OCI-M1 (cell line): ENCODE measurements at regions not wholly inside any gene's neighbourhood (a gene's known extent, or its start where the extent isn't known, plus 50 kb on each side); places are given as distances from the start of the nearest gene placed in this dataset.
A peak's percentile ranks its signal among the peaks of the same experiment; 100 is the strongest.
"Not testable (repeated sequence)": the region's sequence is repeated elsewhere in the genome, so short reads cannot be mapped to it uniquely, and the experiment has no call there.

ENCODE experiments used
- DNase-seq: peaks from one replicate; lab custom pipeline; 2025; lab: John Stamatoyannopoulos, UW

GRCh38 chr5:53160895-53161294 is 51.3 kb upstream of the MOCS2 start:
- no peak for DNase-seq

DNA sequence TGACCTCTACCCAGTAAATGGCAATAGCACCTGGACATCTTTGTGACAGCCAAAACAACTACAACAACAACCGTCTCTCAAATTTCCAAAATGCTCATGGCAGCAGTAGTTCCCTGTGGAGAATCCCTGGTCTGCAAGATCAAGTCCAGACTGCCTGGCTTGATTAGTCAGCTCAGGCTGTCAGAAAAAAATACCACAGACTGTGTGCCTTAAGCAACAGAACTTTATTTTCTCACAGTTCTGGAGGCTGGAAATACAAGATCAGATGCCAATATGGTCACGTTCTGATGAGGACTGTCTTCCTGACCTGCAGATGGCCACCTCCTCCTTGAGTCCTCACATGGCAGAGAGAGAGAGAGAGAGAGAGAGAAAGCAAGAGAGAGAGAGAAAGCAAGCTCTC is 52.3 kb upstream of the MOCS2 start:
- no peak for DNase-seq

- DNase-seq, result no peak
Measured at GRCh38 chr5:53164478-53165165, 55.1 kb upstream of the MOCS2 start.

GRCh38 chr5:53165431-53166182 is 56.0 kb upstream of the MOCS2 start:
- no peak for DNase-seq

DNA sequence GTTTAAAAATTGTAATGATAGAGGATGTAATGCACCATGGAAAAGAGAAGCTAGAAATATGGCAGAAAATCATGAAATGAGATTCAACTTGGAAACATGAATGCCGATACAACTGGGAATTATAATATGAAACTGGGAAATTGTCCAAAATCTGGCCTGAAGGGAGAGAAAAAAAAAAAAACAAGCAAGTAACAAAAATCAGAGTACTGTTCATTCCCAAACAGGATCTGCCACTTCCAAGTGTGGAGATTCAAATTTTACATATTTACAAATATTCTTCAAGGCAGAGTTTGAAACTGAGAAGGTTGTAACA is 56.6 kb upstream of the MOCS2 start:
- no peak for DNase-seq

DNA sequence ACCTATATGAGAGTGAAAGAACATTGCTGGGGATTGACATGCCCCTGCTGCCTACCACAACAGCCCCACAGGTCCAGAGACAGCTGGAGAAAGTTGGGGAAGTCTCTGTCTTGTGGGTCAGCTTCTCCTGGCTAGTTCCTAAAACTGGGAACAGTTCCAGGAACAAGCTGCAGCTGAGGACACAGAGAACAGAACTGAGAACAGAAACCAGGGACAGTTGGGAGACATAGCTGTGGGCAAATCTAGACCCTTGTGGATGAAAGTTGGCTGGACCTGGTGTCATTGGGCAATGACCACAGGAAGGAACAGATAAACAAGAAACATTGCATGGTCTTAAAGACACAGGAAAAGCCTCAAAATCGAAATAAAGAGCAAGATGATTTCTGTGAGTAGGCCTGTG is 58.3 kb upstream of the MOCS2 start:
- no peak for DNase-seq

DNA sequence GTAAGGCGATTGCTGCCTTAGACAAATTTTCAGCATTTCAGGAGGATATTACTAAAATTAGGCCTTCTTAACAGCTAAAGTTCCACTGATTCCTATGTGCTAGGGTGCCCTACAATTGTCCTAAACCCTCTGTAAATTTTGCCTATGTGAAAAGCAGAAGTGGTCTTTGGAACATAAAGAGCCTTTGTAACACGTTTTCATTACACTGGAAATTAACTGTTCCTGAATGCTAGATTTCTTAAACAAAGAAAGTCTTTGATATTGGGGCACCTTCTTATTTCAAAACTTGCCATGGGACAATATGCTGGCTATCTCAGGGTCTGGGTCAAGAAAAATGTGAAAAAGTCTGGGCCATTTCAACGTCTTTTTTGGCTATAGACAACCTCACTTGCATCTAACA is 60.4 kb upstream of the MOCS2 start:
- peak; percentile 9 for DNase-seq

DNA sequence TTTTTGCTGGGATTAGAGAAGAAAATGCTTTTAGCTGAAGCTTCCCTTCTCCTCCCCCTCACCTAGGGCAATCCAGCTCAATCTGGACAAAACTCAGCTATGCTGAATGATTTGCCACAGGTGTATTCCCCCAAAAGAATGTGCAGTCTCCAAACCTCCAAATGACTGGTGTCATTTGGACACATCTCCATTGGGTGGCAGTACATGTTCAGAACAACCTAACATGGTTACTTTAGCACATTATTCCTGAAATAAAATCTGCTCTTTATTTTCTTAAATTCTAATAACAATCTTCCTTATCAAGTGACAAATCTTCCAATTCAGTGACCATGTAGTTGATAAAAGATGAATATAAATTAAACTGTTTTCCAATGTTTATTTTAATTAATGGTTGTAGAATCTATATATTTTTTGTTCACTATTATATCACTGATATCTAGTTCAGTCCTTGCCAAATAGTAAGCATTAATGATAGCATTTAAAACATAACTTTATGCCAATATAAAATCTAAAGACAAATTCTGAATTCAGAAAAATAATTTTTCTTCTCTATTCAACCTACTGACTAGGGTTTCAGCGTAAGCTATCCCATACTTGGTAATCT is 61.3 kb upstream of the MOCS2 start:
- peak; percentile 59 for DNase-seq

DNA sequence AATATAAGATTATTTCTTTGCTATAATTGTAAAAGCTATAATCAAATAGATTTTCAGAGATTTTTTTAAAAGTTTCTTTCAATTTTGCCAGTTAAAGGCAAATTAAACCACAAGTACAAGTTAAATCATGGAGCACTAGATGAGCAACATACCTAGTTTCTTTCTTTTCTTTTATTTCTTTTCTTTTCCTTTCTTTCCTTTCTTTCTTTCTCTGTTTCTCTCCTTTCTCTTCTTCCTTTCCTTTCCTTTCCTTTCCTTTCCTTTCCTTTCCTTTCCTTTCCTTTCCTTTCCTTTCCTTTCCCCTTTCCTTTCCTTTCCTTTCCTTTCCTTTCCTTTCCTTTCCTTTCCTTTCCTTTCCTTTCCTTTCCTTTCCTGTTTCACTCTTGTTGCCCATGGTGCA is 62.5 kb upstream of the MOCS2 start:
- not testable (repeated sequence) for DNase-seq

DNA sequence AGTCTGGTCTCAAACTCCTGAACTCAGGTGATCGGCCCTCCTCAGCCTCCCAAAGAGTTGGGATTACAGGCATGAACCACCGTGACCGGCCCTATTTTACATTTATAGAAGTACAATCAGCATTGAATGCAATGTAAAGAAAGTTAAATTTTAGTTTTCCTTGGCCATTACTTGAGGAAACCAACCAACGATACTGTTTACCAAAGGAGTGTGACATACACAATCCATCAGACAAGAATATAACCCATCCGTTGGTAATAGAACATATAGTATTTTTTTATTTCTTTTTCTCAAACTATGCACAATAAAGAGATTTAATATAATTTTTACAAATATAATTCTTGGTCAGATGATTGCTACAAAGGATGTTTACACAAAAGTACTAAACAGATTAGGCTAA is 63.1 kb upstream of the MOCS2 start:
- DNase-seq, result no peak

- DNase-seq, result no peak
Measured at GRCh38 chr5:53173083-53173482, 63.5 kb upstream of the MOCS2 start.

- no peak for DNase-seq
Measured at GRCh38 chr5:53178830-53179229, 69.3 kb upstream of the MOCS2 start.

DNA sequence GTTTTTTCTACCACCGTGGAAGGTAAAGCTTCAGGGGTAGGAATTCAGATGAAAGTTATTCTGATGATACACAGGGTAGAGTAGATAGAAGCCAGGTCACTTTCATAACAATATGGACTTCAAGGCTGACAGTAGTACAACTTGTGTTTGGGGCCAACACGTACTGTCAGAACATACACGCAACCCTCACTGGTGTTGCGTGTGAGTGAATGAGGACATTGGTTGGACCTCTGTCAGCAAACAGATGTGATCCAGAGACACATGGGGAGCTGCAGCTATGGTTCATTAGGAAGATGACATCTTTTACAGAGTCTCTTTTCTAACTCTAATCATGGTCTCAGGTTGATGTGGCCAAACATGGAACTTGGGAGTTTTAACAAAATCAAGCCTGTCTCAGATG is 70.1 kb upstream of the MOCS2 start:
- no peak for DNase-seq

DNA sequence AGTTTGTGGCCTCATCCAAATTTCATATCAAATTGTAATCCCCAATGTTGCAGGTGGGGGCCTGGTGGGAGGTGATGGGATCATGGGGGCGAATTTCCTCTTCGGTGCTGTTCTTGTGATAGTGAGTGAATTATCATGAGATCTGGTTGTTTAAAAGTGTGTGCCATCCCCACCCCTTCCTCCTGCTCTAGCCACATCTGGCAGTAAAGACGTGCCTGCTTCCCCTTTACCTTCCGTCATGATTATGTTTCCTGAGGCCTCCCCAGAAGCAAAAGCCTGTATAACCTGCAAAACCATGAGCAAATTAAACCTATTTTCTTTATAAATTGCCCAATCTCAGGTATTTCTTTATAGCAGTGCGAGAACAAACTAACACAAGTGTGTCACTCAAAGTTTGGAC is 71.0 kb upstream of the MOCS2 start:
- DNase-seq, result no peak

DNA sequence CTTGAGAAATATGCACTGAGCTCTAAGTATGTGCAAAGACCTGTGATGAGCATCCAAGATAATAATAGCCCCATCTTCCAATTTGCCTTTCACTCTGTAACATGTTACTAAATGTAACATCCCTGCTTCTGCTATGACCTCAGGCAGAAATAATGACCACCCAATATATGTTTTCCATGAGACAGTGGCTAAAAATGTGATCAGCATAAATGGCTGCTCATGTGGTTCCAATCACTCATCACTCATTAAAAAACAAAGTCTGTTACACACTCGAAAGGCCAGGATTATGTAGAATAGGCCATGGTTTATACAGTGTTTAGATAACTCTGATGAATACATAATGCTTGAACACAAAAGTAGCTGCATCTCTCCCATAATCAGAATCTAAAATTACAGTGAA is 71.4 kb upstream of the MOCS2 start:
- no peak for DNase-seq

DNA sequence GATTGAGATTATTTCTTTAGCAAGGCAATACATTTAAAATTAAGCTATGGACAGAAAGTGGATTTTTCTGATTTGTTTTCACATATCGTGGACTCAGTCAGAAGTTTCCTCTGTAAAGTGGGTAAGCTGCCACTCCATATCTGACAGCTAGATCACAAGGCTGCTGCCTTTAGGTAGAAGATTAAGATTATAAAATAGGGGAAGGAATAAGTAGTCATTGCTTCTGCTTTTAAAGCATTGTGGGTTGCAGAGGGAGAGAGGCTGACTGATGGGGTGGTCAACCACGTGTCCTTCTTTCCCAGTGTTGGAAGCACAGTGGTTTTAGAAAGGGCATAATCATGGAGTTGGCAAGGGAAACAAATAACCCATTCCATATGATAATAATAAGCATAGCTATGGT is 74.3 kb upstream of the MOCS2 start:
- DNase-seq, result peak; percentile 23

DNA sequence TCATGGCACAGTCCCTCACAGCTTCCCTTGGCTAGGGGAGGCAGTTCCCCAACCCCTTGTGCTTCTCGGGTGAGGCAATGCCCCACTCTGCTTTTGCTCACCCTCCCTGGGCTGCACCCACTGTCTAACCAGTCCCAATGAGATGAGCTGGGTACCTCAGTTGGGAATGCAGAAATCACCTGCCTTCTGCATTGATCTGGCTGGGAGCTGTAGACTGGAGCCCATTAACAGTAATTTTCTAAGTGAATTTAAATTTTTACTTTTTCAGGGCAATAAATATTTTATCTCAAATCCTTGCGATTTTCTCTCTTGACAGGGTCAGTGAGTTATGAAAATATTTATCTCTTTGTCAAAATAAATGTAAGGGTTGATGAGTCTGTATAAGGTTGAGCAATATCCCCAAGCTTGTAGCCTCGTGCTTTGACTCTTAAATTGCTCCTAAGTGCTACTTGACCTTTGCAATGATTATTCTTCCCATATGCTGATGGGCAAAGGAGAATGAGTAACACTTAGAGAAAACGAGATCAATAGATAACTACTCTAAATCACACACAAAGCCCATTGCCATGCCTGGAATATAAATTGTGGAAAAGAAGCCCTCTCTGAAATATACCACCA is 82.1 kb upstream of the MOCS2 start:
- DNase-seq, result no peak

DNA sequence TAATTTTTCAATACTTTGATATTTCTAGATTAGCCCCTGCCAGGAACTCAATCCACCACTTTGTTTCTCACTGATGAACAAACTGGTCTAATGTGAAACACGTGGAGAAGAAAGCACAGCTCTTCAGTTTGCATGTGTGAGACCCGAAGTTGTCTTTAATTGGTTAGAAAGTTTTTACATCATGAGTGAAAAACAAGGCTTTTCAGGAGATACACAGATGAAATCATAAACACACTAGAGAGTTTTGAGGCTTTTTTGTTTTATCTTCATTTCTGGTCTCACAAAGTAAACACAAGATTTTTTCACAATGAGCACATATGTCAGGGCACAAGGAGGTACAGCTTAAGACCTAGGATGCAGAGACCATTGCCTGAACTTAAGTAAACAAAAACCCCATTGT is 84.5 kb upstream of the MOCS2 start:
- DNase-seq, result no peak

DNA sequence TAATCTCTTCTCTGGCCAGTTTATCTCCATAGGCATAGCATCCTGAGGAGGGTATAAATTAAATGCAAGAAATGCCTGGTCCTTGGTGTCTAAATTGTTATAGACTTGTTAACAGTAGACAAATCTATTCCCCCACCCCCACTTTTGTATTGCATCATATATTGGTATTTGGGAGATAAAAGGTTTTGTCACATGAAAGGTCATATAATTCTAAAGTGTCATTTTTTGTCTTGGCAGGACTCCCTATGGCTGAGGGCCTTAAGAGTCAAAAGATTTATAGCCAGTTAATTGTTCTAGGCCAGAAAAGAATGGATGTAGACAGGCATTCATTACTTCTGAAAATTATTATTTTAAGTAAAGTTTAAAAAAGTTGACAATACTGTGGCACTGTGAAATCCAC is 90.3 kb upstream of the MOCS2 start:
- peak; percentile 21 for DNase-seq

DNA sequence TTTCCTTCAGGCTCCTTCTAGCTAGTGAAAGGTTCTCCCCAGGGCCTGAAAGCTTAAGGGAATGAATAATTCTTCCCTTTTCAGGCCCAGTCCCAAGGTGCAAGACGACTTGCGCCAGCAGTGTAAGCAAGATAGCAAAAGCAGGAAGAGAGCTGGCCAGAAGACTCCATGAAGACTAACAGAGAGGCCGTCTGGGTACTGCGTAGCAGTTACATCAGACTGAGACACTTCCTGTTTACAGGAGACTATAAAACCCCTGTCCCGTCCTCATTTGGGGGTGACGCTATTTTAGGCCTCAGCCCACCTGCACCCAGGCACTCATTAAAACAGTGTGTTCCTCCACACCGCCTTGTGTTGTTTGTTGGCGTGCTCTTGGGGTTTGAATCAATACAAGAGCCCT is 90.7 kb upstream of the MOCS2 start:
- DNase-seq, result peak; percentile 21

DNA sequence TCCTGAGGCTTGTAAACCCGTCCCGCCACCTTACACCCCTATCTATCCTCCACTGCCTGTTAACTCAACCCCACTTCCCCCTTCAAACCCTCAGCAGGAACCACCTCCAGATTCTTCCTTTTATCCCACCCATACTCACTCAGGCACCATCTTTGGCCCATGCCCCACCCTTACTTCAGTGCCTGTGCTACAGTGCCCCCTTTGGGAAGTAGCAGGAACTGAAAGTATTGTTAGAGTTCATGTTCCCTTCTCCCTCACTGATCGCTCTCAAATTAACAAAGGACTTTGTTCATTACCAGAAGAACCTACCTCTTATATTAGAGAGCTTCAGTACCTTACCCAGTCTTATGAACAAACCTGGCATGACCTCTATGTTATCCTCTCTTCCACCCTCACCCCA is 92.2 kb upstream of the MOCS2 start:
- peak; percentile 35 for DNase-seq

- DNase-seq, result no peak
Measured at GRCh38 chr5:53206562-53206961, 97.0 kb upstream of the MOCS2 start.

- no peak for DNase-seq
Measured at GRCh38 chr5:53211799-53212198, 102.2 kb upstream of the MOCS2 start.
